Lower lobe of right lung (tissue), 2 donors: ENCODE measurements at regions not wholly inside any gene's neighbourhood (a gene's known extent, or its start where the extent isn't known, plus 50 kb on each side); places are given as distances from the start of the nearest gene placed in this dataset.

ENCODE experiments used
- ATAC-seq, 2 donors: fragments of 200-7000 bp; cut with Tn5 transposase; one replicate each; pipeline ENCODE4 v1.9.1; 2020 to 2022; ENCODE audit warnings: mild to moderate bottlenecking in 2 of 2, moderate library complexity in 2 of 2
- DNase-seq: peaks from one replicate; pipeline ENCODE4 v3.0.0-alpha.2; 2020
- H3K27ac ChIP-seq: fragments of 200-600 bp; one replicate; pipeline ENCODE4 v1.8.0; 2022
- H3K27me3 ChIP-seq: fragments of 200-600 bp; one replicate; pipeline ENCODE4 v1.8.0; 2022; ENCODE audit warnings: low read depth
- H3K36me3 ChIP-seq: fragments of 200-600 bp; one replicate; pipeline ENCODE4 v1.8.0; 2022; ENCODE audit warnings: mild to moderate bottlenecking
- H3K4me1 ChIP-seq: fragments of 200-600 bp; one replicate; pipeline ENCODE4 v1.8.0; 2022
- H3K4me3 ChIP-seq: fragments of 200-600 bp; one replicate; pipeline ENCODE4 v1.8.0; 2022; ENCODE audit warnings: mild to moderate bottlenecking
- H3K9me3 ChIP-seq: fragments of 200-600 bp; one replicate; pipeline ENCODE4 v1.8.0; 2022
- CTCF ChIP-seq: fragments of 200-600 bp; IDR thresholded peaks from one replicate; pipeline ENCODE4 v1.8.0; 2022; ENCODE audit warnings: antibody characterized with exemption, mild to moderate bottlenecking
- intact Hi-C: fragments of 100-400 bp; cut with DNase I; formaldehyde crosslinking; loops from one replicate; pipeline ENCODE4 v1.11.0; 2022
- donor health status: DM: no; HTN: yes; CAD: no; lungs with severe emphysema.

GRCh38 chr17:51527225-51527982, 267.1 kb downstream of the UTP18 start:
- no peak overlapping the region for H3K27ac ChIP-seq
- H3K4me3 ChIP-seq, result no peak overlapping the region
- no peaks in the 10 kb centered on the region for H3K9me3 ChIP-seq
- peaks cover 17% of the 10 kb centered on the region for H3K4me1 ChIP-seq
- ATAC-seq (peak; percentile 94), DNase-seq (no peak)
- intact Hi-C loops, result no loop called here
- no peak for TF ChIP-seq CTCF
- H3K36me3 ChIP-seq, result no peaks in the 10 kb centered on the region
- no peaks in the 10 kb centered on the region for H3K27me3 ChIP-seq

- Histone ChIP-seq H3K4me3 (no peak overlapping the region), H3K36me3 (no peaks in the 10 kb centered on the region), H3K4me1 (peaks cover 17% of the 10 kb centered on the region), H3K9me3 (no peaks in the 10 kb centered on the region), H3K27ac (no peak overlapping the region), H3K27me3 (no peaks in the 10 kb centered on the region)
- TF ChIP-seq CTCF, result no peak
- intact Hi-C loops, result no loop called here
- DNase-seq (no peak), ATAC-seq (no peak)
Observed at GRCh38 chr17:51528111-51528510, 267.8 kb downstream of the UTP18 start.

GRCh38 chr17:51533219-51533618, 272.9 kb downstream of the UTP18 start:
- H3K36me3 ChIP-seq, result no peaks in the 10 kb centered on the region
- intact Hi-C loops, result no loop called here

GRCh38 chr17:51533821-51534220, 273.5 kb downstream of the UTP18 start:
- Histone ChIP-seq H3K9me3 (no peaks in the 10 kb centered on the region), H3K27me3 (no peaks in the 10 kb centered on the region), H3K27ac (no peak overlapping the region), H3K4me1 (no peaks in the 10 kb centered on the region), H3K36me3 (no peaks in the 10 kb centered on the region), H3K4me3 (no peak overlapping the region)
- intact Hi-C loops, result no loop called here
- DNase-seq, result no peak
- no peak for TF ChIP-seq CTCF
- ATAC-seq, result no peak

More at GRCh38 chr17:51533219-51533618, 272.9 kb downstream of the UTP18 start:
- H3K9me3 ChIP-seq, result no peaks in the 10 kb centered on the region
- H3K27me3 ChIP-seq, result no peaks in the 10 kb centered on the region
- H3K4me1 ChIP-seq, result no peaks in the 10 kb centered on the region
- ATAC-seq, result no peak
- no peak overlapping the region for H3K4me3 ChIP-seq
- TF ChIP-seq CTCF, result no peak
- no peak for DNase-seq
- no peak overlapping the region for H3K27ac ChIP-seq

GRCh38 chr17:51536627-51537026, 276.3 kb downstream of the UTP18 start:
- no peaks in the 10 kb centered on the region for H3K27me3 ChIP-seq
- no peak overlapping the region for H3K27ac ChIP-seq
- DNase-seq (no peak), ATAC-seq (no peak)
- TF ChIP-seq CTCF, result no peak
- H3K4me1 ChIP-seq, result no peaks in the 10 kb centered on the region
- intact Hi-C loops, result no loop called here
- no peaks in the 10 kb centered on the region for H3K9me3 ChIP-seq
- no peaks in the 10 kb centered on the region for H3K36me3 ChIP-seq
- no peak overlapping the region for H3K4me3 ChIP-seq
